Thyroid gland (tissue), 4 donors: ENCODE measurements at regions not wholly inside any gene's neighbourhood (a gene's known extent, or its start where the extent isn't known, plus 50 kb on each side); places are given as distances from the start of the nearest gene placed in this dataset.

Source experiments
- DNase-seq, 2 donors: peaks; one replicate each; pipeline ENCODE4 v3.0.0-alpha.2; 2019
- H3K27ac ChIP-seq, 3 donors: fragments of 200-600 bp; sonication (generic); 1 replicate in 2 of 3; 2 replicates in 1 of 3; pipeline ENCODE4 v1.5.1; 2016 to 2019; ENCODE audit warnings: mild to moderate bottlenecking in 1 of 3, moderate library complexity in 1 of 3
- H3K27me3 ChIP-seq: fragments of 200-600 bp; sonication (generic); one replicate; pipeline ENCODE4 v1.5.1; 2019
- H3K36me3 ChIP-seq, 2 donors: fragments of 200-600 bp; sonication (generic); one replicate each; pipeline ENCODE4 v1.5.1; 2016 to 2019
- H3K4me1 ChIP-seq, 2 donors: fragments of 200-600 bp; sonication (generic); one replicate each; pipeline ENCODE4 v1.5.1; 2017 to 2019
- H3K4me3 ChIP-seq, 3 donors: fragments of 200-600 bp; sonication (generic); replicated peaks in 1 of 3; 1 replicate in 2 of 3; 2 replicates in 1 of 3; pipeline ENCODE4 v1.5.1; 2016; ENCODE audit warnings: mild to moderate bottlenecking in 1 of 3
- H3K9me3 ChIP-seq: fragments of 200-600 bp; sonication (generic); one replicate; pipeline ENCODE4 v1.5.1; 2017
- POLR2A ChIP-seq, 2 donors: fragments of 450-650 bp; IDR thresholded peaks; one replicate each; pipeline ENCODE4 v1.6.1; 2017; ENCODE audit warnings: antibody characterized with exemption in 2 of 2, mild to moderate bottlenecking in 2 of 2, moderate library complexity in 1 of 2
- WGBS, 2 donors: methylation state at CpG; one replicate each; pipeline ENCODE4 v1.1.5; 2017; 5-methylcytosine and 5-hydroxymethylcytosine counted together
- intact Hi-C: fragments of 100-400 bp; cut with DNase I; formaldehyde crosslinking; loops from one replicate; pipeline ENCODE4 v1.15.1; 2023
- TF ChIP-seq, protein P1 (sequence below), 6 experiments: fragments of 200-600 bp in 3 of 6; fragments of 450-650 bp in 3 of 6; sonication (generic) in 3 of 6; IDR thresholded peaks; one replicate each; pipeline ENCODE4 v1.5.1; 2016 to 2019; ENCODE audit warnings: antibody characterized with exemption in 6 of 6, mild to moderate bottlenecking in 2 of 6, inconsistent platforms in 1 of 6, moderate library complexity in 1 of 6

DNA sequence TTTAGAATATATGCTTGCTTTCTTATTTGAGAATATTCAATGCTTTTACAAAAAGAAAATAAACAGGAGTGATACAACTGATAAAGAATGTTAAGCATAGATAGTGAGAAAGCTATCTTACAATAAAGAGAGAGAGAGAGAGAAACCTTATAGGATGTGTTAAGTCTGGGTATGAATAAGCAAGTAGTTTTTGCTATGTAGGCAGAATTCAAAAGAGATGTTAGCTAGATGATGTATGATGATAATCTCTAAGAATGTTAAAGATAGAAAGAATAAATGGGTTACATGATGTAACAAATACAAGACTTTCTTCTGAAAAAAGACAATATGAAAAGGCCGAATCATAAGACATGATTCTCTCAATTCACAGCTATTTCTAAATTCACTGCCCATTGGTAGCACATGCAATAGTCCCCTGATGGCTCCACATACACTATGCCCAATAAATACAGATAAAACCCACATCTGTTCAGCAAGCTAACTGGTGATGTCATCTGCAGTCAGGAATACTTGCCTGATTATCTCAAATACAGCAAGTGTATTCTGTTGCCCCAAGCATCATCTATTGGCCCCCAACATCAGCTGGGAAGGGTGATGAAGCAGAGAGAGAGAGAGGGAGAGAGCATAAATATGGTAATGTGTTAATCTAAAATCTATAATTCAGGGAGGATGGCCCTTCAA lies 169.2 kb upstream of the LYSMD4 start:
- WGBS, 2 donors, result 88 to 96% methylated on average over 1 of the region's 1 CpG
- H3K36me3 ChIP-seq, result no peaks in the 10 kb centered on the region
- peaks cover 11 to 13% of the 10 kb centered on the region in 2 donors for H3K4me1 ChIP-seq
- H3K27me3 ChIP-seq, result no peaks in the 10 kb centered on the region
- H3K9me3 ChIP-seq, result peaks cover 4% of the 10 kb centered on the region
- DNase-seq, result no peak
- no peak overlapping the region for H3K4me3 ChIP-seq
- no peak overlapping the region for H3K27ac ChIP-seq
- no peak for TF ChIP-seq POLR2A (IDR thresholded peaks at IDR 0.05)
- TF ChIP-seq, protein P1, sequence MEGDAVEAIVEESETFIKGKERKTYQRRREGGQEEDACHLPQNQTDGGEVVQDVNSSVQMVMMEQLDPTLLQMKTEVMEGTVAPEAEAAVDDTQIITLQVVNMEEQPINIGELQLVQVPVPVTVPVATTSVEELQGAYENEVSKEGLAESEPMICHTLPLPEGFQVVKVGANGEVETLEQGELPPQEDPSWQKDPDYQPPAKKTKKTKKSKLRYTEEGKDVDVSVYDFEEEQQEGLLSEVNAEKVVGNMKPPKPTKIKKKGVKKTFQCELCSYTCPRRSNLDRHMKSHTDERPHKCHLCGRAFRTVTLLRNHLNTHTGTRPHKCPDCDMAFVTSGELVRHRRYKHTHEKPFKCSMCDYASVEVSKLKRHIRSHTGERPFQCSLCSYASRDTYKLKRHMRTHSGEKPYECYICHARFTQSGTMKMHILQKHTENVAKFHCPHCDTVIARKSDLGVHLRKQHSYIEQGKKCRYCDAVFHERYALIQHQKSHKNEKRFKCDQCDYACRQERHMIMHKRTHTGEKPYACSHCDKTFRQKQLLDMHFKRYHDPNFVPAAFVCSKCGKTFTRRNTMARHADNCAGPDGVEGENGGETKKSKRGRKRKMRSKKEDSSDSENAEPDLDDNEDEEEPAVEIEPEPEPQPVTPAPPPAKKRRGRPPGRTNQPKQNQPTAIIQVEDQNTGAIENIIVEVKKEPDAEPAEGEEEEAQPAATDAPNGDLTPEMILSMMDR (IDR thresholded peaks at IDR 0.05), result no peak
- intact Hi-C loops, result no loop called here

DNA sequence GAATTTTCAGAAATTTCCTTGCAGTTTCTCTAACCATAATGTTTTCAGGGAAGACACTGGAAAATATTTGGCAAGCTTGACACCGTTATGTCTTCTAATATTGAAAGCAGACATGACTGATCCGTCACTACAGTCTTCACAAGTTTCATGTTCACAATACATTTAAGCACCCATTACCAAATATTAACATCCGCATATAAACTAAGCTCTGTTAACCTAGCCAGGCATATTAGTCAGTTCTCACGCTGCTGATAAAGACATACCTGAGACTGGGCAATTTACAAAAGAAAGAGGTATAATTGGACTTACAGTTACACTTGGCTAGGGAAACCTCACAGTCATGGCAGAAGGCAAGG lies 162.7 kb upstream of the LYSMD4 start:
- intact Hi-C loops, result no loop called here
- no peak for DNase-seq
- 97% methylated on average over 4 of the region's 4 CpGs for WGBS, 2 donors
- Histone ChIP-seq H3K27ac (no peak overlapping the region), H3K9me3 (no peaks in the 10 kb centered on the region), H3K27me3 (no peaks in the 10 kb centered on the region), H3K4me1 (no peaks in the 10 kb centered on the region), H3K36me3 (no peaks in the 10 kb centered on the region), H3K4me3 (no peak overlapping the region)
- TF ChIP-seq, protein P1 (IDR thresholded peaks at IDR 0.05), result no peak
- no peak for TF ChIP-seq POLR2A (IDR thresholded peaks at IDR 0.05)

DNA sequence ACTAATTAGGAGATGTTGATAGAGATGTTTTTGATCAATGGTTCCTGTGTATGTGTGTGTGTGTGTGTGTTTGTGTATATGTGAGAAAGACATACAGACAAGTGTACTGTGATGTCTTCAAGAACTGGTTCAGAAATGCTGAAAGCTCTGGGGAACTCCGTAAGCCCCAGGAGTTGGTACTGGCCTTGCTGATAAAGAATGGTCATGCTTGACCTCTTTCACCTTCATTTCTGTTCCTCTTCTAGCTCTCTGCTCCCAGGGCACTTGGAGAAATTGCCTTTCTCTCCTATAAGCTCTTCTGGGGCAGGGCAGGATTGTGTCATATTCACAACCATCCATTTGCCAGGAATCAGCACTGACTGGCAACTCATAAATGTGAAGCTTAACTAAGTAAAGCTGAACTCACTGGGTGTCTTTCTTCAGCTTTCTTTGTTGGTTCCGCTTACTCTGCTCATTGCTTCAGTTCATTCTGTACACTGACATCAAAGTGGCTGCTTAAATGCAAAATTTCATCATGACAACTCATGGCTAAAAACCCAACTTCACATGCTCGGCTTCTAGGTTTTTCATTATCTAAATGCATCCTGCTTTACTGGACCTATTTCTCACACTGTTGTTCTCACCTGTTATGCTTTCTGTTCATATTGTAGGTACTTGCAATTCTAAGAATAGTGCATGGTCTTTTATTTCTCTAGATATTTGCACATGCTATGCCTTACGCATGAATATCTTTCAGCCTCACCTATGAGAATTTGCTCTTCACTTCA lies 162.1 kb upstream of the LYSMD4 start:
- H3K36me3 ChIP-seq, result no peaks in the 10 kb centered on the region
- H3K27me3 ChIP-seq, result no peaks in the 10 kb centered on the region
- no peaks in the 10 kb centered on the region for H3K9me3 ChIP-seq
- no peaks in the 10 kb centered on the region for H3K4me1 ChIP-seq
- no peak for DNase-seq
- no peak for TF ChIP-seq POLR2A (IDR thresholded peaks at IDR 0.05)
- TF ChIP-seq, protein P1 (IDR thresholded peaks at IDR 0.05), result no peak
- no peak overlapping the region for H3K4me3 ChIP-seq
- WGBS, 2 donors, result 92 to 95% methylated on average over 4 of the region's 4 CpGs
- intact Hi-C loops, result no loop called here
- H3K27ac ChIP-seq, result no peak overlapping the region

DNA sequence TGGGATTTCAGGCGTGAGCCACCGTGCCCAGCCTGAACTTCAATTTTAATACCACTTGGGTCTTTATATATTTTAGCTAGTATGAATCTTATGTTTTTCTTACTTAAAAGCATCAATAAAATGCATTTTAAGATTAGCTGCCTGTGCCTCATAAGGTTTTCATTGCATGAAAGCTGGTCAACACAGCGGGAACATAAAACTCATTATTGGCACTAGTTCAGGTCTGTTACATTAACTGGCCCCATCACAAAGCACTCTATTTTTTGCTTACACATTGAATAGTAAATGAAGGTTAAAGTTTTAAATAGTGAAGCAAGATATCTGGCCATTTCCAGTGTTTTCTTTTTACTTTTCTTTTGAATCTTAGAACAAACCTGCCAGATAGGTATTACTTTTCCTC lies 145.6 kb upstream of the LYSMD4 start:
- 97 to 100% methylated on average over 3 of the region's 3 CpGs for WGBS, 2 donors
- no peak overlapping the region for H3K27ac ChIP-seq
- TF ChIP-seq POLR2A (IDR thresholded peaks at IDR 0.05), result no peak
- TF ChIP-seq, protein P1 (IDR thresholded peaks at IDR 0.05), result no peak

DNA sequence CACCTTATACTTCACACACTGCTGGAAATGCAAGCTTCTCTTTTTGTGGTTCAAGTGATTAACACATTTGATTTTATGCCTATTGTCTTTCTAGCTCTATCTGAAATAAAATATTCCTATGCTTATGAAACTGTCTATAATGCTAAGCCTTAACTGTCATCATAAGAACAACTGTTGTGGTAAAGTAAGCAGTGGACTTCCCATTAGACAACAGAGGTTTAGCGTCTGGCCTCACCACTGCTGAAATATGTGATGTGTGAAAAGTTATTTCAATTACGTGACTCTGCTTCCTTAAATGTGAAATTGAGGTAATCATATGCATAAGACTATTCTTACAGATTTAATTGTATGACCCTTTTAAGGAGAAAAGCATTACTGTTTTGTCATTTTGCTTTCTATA lies 140.2 kb upstream of the LYSMD4 start:
- intact Hi-C loops, result no loop called here
- no peaks in the 10 kb centered on the region for H3K9me3 ChIP-seq
- DNase-seq, result no peak
- H3K4me3 ChIP-seq, result no peak overlapping the region
- no peaks in the 10 kb centered on the region for H3K27me3 ChIP-seq
- WGBS, 2 donors, result 79 to 82% methylated on average over 2 of the region's 2 CpGs
- H3K27ac ChIP-seq, result no peak overlapping the region
- no peaks in the 10 kb centered on the region for H3K36me3 ChIP-seq
- no peaks in the 10 kb centered on the region for H3K4me1 ChIP-seq
- TF ChIP-seq, protein P1 (IDR thresholded peaks at IDR 0.05), result no peak
- no peak for TF ChIP-seq POLR2A (IDR thresholded peaks at IDR 0.05)

More for the DNA sequence above, 145.6 kb upstream of the LYSMD4 start:
- Histone ChIP-seq H3K4me3 (no peak overlapping the region), H3K4me1 (no peaks in the 10 kb centered on the region), H3K36me3 (no peaks in the 10 kb centered on the region), H3K9me3 (no peaks in the 10 kb centered on the region), H3K27me3 (no peaks in the 10 kb centered on the region)
- no peak for DNase-seq
- intact Hi-C loops, result no loop called here
